RWPE1 (cell line): ENCODE measurements at regions not wholly inside any gene's neighbourhood (a gene's known extent, or its start where the extent isn't known, plus 50 kb on each side); places are given as distances from the start of the nearest gene placed in this dataset.
A peak's percentile ranks its signal among the peaks of the same experiment; 100 is the strongest.

Experiments used
- CTCF ChIA-PET: fragments of 350-600 bp; sonication (Branson Sonifier 250); formaldehyde crosslinking; extraction: SDS; loops from one replicate; lab custom pipeline; 2021; lab: Yijun Ruan, JAX
- POLR2A ChIA-PET: fragments of 400-600 bp; formaldehyde crosslinking; extraction: SDS; loops from one replicate; lab custom pipeline; 2020; ENCODE audit warnings: antibody characterized with exemption; ENCODE audit not compliant: low non-redundant PET; lab: Yijun Ruan, JAX
- DNase-seq: peaks from one replicate; pipeline ENCODE4 v3.0.0; 2012; ENCODE audit warnings: low spot score
- H3K27ac ChIP-seq: fragments of 450-650 bp; 2 replicates; pipeline ENCODE4 v1.5.1; 2017
- CTCF ChIP-seq: fragments of 450-650 bp; conservative IDR thresholded peaks from 2 replicates; pipeline ENCODE4 v1.5.1; 2017; ENCODE audit warnings: low read depth, mild to moderate bottlenecking

- no peak overlapping the region for H3K27ac ChIP-seq
- no peak for TF ChIP-seq CTCF
- ChIA-PET CTCF (no interaction called here), POLR2A (no interaction called here)
- DNase-seq = no peak
These were observed 67.8 kb upstream of the GATA2 start for GRCh38 chr3:128560768-128561167.

GRCh38 chr3:128559486-128560225 lies 66.7 kb upstream of the GATA2 start:
- H3K27ac ChIP-seq = no peak overlapping the region
- CTCF ChIA-PET = interaction anchor here (0.6 kb wide), 1 partner anchor 602 kb away, joined by 3 read pairs; no protein-coding TSS in a partner anchor
- DNase-seq = peak; percentile 42
- POLR2A ChIA-PET = interaction anchor here (0.7 kb wide), 1 partner anchor 25 kb away, joined by 3 read pairs; no protein-coding TSS in a partner anchor
- no peak for TF ChIP-seq CTCF

GRCh38 chr3:128557531-128558280 lies 64.7 kb upstream of the GATA2 start:
- CTCF ChIA-PET = interaction anchor here (0.6 kb wide), 1 partner anchor 463 kb away, joined by 5 read pairs; no protein-coding TSS in a partner anchor
- no peak overlapping the region for H3K27ac ChIP-seq
- DNase-seq = no peak
- POLR2A ChIA-PET = no interaction called here
- no peak for TF ChIP-seq CTCF

- ChIA-PET POLR2A (no interaction called here), CTCF (interaction anchor here (0.6 kb wide), 1 partner anchor 462 kb away, joined by 5 read pairs; no protein-coding TSS in a partner anchor)
- no peak for DNase-seq
- no peak for TF ChIP-seq CTCF
- H3K27ac ChIP-seq = no peak overlapping the region
These were observed 63.9 kb upstream of the GATA2 start for GRCh38 chr3:128556907-128557306.

GRCh38 chr3:128556384-128556783 lies 63.4 kb upstream of the GATA2 start:
- CTCF ChIA-PET = no interaction called here
- no peak for DNase-seq
- TF ChIP-seq CTCF = no peak
- POLR2A ChIA-PET = no interaction called here
- no peak overlapping the region for H3K27ac ChIP-seq

GRCh38 chr3:128555841-128556240 lies 62.8 kb upstream of the GATA2 start:
- H3K27ac ChIP-seq = no peak overlapping the region
- ChIA-PET CTCF (interaction anchor here (0.6 kb wide), 1 partner anchor 33 kb away, joined by 3 read pairs; no protein-coding TSS in a partner anchor), POLR2A (no interaction called here)
- DNase-seq = no peak
- TF ChIP-seq CTCF = no peak
